H9 (cell line): ENCODE measurements at regions not wholly inside any gene's neighbourhood (a gene's known extent, or its start where the extent isn't known, plus 50 kb on each side); places are given as distances from the start of the nearest gene placed in this dataset.

Experiments
- DNase-seq: peaks from one replicate; pipeline ENCODE4 v3.0.0-alpha.2; 2017
- H2AFZ ChIP-seq: one replicate; pipeline ENCODE4 v1.6.1; 2013; ENCODE audit warnings: mild to moderate bottlenecking, low read length, control low read depth, moderate library complexity
- H2AK5ac ChIP-seq: 2 replicates; pipeline ENCODE4 v1.6.1; 2013; ENCODE audit warnings: low read length, control low read depth, mixed read lengths; ENCODE audit not compliant: insufficient read length
- H2BK120ac ChIP-seq: one replicate; pipeline ENCODE4 v1.6.1; 2013; ENCODE audit warnings: low read depth, mild to moderate bottlenecking, low read length, control low read depth, inconsistent platforms; ENCODE audit not compliant: poor library complexity, severe bottlenecking
- H2BK12ac ChIP-seq: 2 replicates; pipeline ENCODE4 v1.6.1; 2013; ENCODE audit warnings: low read length, control low read depth, mixed read lengths, low read depth; ENCODE audit not compliant: insufficient read length
- H2BK15ac ChIP-seq: 2 replicates; pipeline ENCODE4 v1.6.1; 2013; ENCODE audit warnings: low read depth, low read length, control low read depth
- H2BK20ac ChIP-seq: one replicate; pipeline ENCODE4 v1.6.1; 2013; ENCODE audit warnings: low read depth, mild to moderate bottlenecking, low read length, control low read depth, inconsistent platforms; ENCODE audit not compliant: poor library complexity, severe bottlenecking
- H2BK5ac ChIP-seq: 2 replicates; pipeline ENCODE4 v1.6.1; 2013; ENCODE audit warnings: low read length, control low read depth, mixed read lengths; ENCODE audit not compliant: insufficient read length
- H3K14ac ChIP-seq: 2 replicates; pipeline ENCODE4 v1.6.1; 2013; ENCODE audit warnings: low read length, control low read depth; ENCODE audit not compliant: insufficient read depth
- H3K18ac ChIP-seq: 2 replicates; pipeline ENCODE4 v1.6.1; 2013; ENCODE audit warnings: low read depth, mild to moderate bottlenecking, mixed read lengths, low read length, control low read depth; ENCODE audit not compliant: insufficient read length
- H3K23ac ChIP-seq: 2 replicates; pipeline ENCODE4 v1.6.1; 2013; ENCODE audit warnings: low read length, control low read depth, mixed read lengths, low read depth; ENCODE audit not compliant: insufficient read length
- H3K23me2 ChIP-seq: 2 replicates; pipeline ENCODE4 v1.6.1; 2013; ENCODE audit warnings: low read depth, mild to moderate bottlenecking, mixed read lengths, low read length, control low read depth; ENCODE audit not compliant: insufficient read length, poor library complexity, severe bottlenecking
- H3K27ac ChIP-seq: 2 replicates; pipeline ENCODE4 v1.5.1; 2013; ENCODE audit warnings: low read length, control low read depth, mixed read lengths, low read depth; ENCODE audit not compliant: insufficient read length
- H3K27me3 ChIP-seq: 2 replicates; pipeline ENCODE4 v1.6.1; 2013; ENCODE audit warnings: low read length, control low read depth, inconsistent platforms; ENCODE audit not compliant: insufficient read depth
- H3K4ac ChIP-seq: 2 replicates; pipeline ENCODE4 v1.6.1; 2013; ENCODE audit warnings: low read depth, mild to moderate bottlenecking, control low read depth, inconsistent platforms, low read length, moderate library complexity
- H3K4me1 ChIP-seq: 2 replicates; pipeline ENCODE4 v1.6.1; 2013; ENCODE audit warnings: low read length, control low read depth, inconsistent platforms; ENCODE audit not compliant: insufficient read depth
- H3K4me2 ChIP-seq: 2 replicates; pipeline ENCODE4 v1.6.1; 2013; ENCODE audit warnings: low read length, control low read depth, mixed read lengths; ENCODE audit not compliant: insufficient read length, insufficient read depth
- H3K56ac ChIP-seq: 2 replicates; pipeline ENCODE4 v1.6.1; 2013; ENCODE audit warnings: low read depth, mild to moderate bottlenecking, mixed read lengths, low read length, control low read depth; ENCODE audit not compliant: insufficient read length
- H3K79me1 ChIP-seq: 2 replicates; pipeline ENCODE4 v1.6.1; 2013; ENCODE audit warnings: low read depth, mild to moderate bottlenecking, moderate library complexity, low read length, control low read depth, inconsistent platforms; ENCODE audit not compliant: insufficient read depth, poor library complexity, severe bottlenecking
- H3K79me2 ChIP-seq: 2 replicates; pipeline ENCODE4 v1.6.1; 2013; ENCODE audit warnings: low read length, control low read depth, inconsistent platforms; ENCODE audit not compliant: insufficient read depth
- H3K9ac ChIP-seq: 2 replicates; pipeline ENCODE4 v1.6.1; 2013; ENCODE audit warnings: low read length, control low read depth, mixed read lengths; ENCODE audit not compliant: insufficient read length; ENCODE audit errors: extremely low read depth
- H3K9me3 ChIP-seq: one replicate; pipeline ENCODE4 v1.6.1; 2013; ENCODE audit warnings: low read depth, low read length, inconsistent platforms; ENCODE audit not compliant: control insufficient read depth
- H3T11ph ChIP-seq: one replicate; pipeline ENCODE4 v1.6.1; 2013; ENCODE audit warnings: mild to moderate bottlenecking, low read length, control low read depth, inconsistent platforms
- H4K20me1 ChIP-seq: one replicate; pipeline ENCODE4 v1.6.1; 2013; ENCODE audit not compliant: control insufficient read depth, insufficient read length, insufficient read depth
- H4K5ac ChIP-seq: 2 replicates; pipeline ENCODE4 v1.6.1; 2013; ENCODE audit warnings: low read depth, mild to moderate bottlenecking, mixed read lengths, low read length, control low read depth; ENCODE audit not compliant: insufficient read length
- H4K8ac ChIP-seq: replicated peaks from 2 replicates; pipeline ENCODE4 v1.6.1; 2013; ENCODE audit warnings: low read length, control low read depth, mixed read lengths, low read depth; ENCODE audit not compliant: insufficient read length
- H4K91ac ChIP-seq: 2 replicates; pipeline ENCODE4 v1.6.1; 2013; ENCODE audit warnings: low read depth, mild to moderate bottlenecking, moderate library complexity, mixed read lengths, low read length, control low read depth; ENCODE audit not compliant: insufficient read length
- H3K27ac Mint-ChIP-seq, 3 experiments: 2 replicates in 2 of 3; 3 replicates in 1 of 3; pipeline ENCODE4 v1.8.0; 2020 to 2021; ENCODE audit warnings: mixed read lengths in 3 of 3, mild to moderate bottlenecking in 1 of 3, moderate library complexity in 1 of 3
- H3K27me3 Mint-ChIP-seq: 2 replicates; pipeline ENCODE4 v1.8.0; 2021; ENCODE audit warnings: low read depth, mild to moderate bottlenecking, moderate library complexity, mixed read lengths
- H3K36me3 Mint-ChIP-seq, 3 experiments: 2 replicates in 2 of 3; 3 replicates in 1 of 3; pipeline ENCODE4 v1.8.0; 2020 to 2021; ENCODE audit warnings: low read depth in 3 of 3, mixed read lengths in 3 of 3; ENCODE audit not compliant: insufficient read depth in 1 of 3
- H3K4me1 Mint-ChIP-seq, 2 experiments: 2 replicates each; pipeline ENCODE4 v1.8.0; 2020; ENCODE audit warnings: mixed read lengths in 2 of 2
- H3K4me3 Mint-ChIP-seq, 2 experiments: 2 replicates in 1 of 2; 3 replicates in 1 of 2; pipeline ENCODE4 v1.8.0; 2020 to 2021; ENCODE audit warnings: mild to moderate bottlenecking in 2 of 2, mixed read lengths in 2 of 2, moderate library complexity in 1 of 2
- H3K9me3 Mint-ChIP-seq, 2 experiments: 2 replicates in 1 of 2; 3 replicates in 1 of 2; pipeline ENCODE4 v1.8.0; 2020; ENCODE audit warnings: mild to moderate bottlenecking in 2 of 2, mixed read lengths in 2 of 2, moderate library complexity in 1 of 2
- CTCF ChIP-seq: fragments of 200-600 bp; sonication (generic); conservative IDR thresholded peaks from 3 replicates; pipeline ENCODE4 v1.8.0; 2021; ENCODE audit warnings: antibody characterized with exemption, mild to moderate bottlenecking
- WGBS: extraction: QIAGEN DNeasy Blood & Tissue Kit; methylation state at CpG from one replicate; pipeline ENCODE4 v1.1.7; 2013; ENCODE audit warnings: missing lambda C conversion rate, low lambda C conversion rate, mixed read lengths; ENCODE audit not compliant: insufficient read length; ENCODE audit errors: extremely low coverage; 5-methylcytosine and 5-hydroxymethylcytosine counted together

- peaks cover 16% of the 10 kb centered on the region for H3K4me1 ChIP-seq
- H3K79me2 ChIP-seq: no peaks in the 10 kb centered on the region
- peak overlapping the region; percentile 55 for H3K4me2 ChIP-seq
- H3K27ac Mint-ChIP-seq: peak overlapping the region; percentile 21 to 90 (median 66); a peak in 4 of 7 replicates
- no peak for TF ChIP-seq CTCF
- peak overlapping the region; percentile 36 for H2BK12ac ChIP-seq
- H3T11ph ChIP-seq: no peak overlapping the region
- H3K27ac ChIP-seq: no peak overlapping the region
- no peak overlapping the region for H3K56ac ChIP-seq
- no peak overlapping the region for H3K4ac ChIP-seq
- no peak overlapping the region for H2BK120ac ChIP-seq
- H3K18ac ChIP-seq: no peak overlapping the region
- no peak overlapping the region for H4K5ac ChIP-seq
- H3K9me3 Mint-ChIP-seq: no peaks in the 10 kb centered on the region; a peak in 1 of 5 replicates
- H3K23ac ChIP-seq: no peak overlapping the region
- peaks cover 63 to 81% of the 10 kb centered on the region in 2 experiments for H3K4me1 Mint-ChIP-seq
- H2AK5ac ChIP-seq: no peak overlapping the region
- no peak overlapping the region for H2BK5ac ChIP-seq
- no peak overlapping the region for H2AFZ ChIP-seq
- peak overlapping the region; percentile 41 to 67 for H3K4me3 Mint-ChIP-seq
- no peak overlapping the region for H2BK15ac ChIP-seq
- WGBS: no CpG with 5 or more reads among the region's 7 CpGs
- no peak for DNase-seq
- H3K9ac ChIP-seq: no peak overlapping the region
- H3K79me1 ChIP-seq: no peaks in the 10 kb centered on the region
- H2BK20ac ChIP-seq: no peak overlapping the region
- H4K91ac ChIP-seq: no peak overlapping the region
- H3K27me3 ChIP-seq: no peaks in the 10 kb centered on the region; the same call in 1 of the 2 replicates
- no peaks in the 10 kb centered on the region for H3K9me3 ChIP-seq
- H4K20me1 ChIP-seq: no peaks in the 10 kb centered on the region
- no peak overlapping the region for H3K14ac ChIP-seq
- H3K27me3 Mint-ChIP-seq: peaks cover 64% of the 10 kb centered on the region
- peaks cover 2% of the 10 kb centered on the region for H3K23me2 ChIP-seq
- H3K36me3 Mint-ChIP-seq: no peaks in the 10 kb centered on the region
- no peak overlapping the region for H4K8ac ChIP-seq
These were observed 690.7 kb downstream of the TUSC7 start for GRCh38 chr3:117400303-117400702.
